ENCODE measurements at regions not wholly inside any gene's neighbourhood (a gene's known extent, or its start where the extent isn't known, plus 50 kb on each side); places are given as distances from the start of the nearest gene placed in this dataset.
A peak's percentile ranks its signal among the peaks of the same experiment; 100 is the strongest.
"Not testable (repeated sequence)": the region's sequence is repeated elsewhere in the genome, so short reads cannot be mapped to it uniquely, and the experiment has no call there.

DNA sequence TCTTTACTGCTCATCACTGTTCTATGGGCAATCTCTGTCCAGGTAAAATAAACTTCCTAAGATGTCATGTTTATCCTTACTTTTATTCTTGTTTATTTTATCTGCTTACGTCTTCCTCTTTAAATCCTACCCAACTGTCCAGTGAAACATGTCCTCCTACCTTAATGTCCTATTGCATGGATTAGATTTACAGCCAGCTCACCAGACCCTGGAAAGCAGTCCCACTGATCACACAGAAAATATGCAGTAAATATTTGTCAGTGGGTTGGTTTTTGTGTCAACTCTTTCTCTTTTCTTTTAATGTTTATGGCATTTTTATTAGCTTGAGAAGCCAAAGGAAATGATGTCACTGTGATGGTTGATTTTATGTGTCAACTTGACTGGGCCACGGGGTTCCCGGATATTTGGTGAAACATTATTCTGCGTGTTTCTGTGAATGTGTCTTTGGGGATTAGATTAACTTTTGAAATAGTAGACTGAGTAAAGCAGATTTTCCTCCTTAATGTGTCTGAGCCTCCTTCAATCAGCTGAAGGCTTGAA is 258.3 kb downstream of the SRGAP2C start:
- no peak overlapping the region for H3K27ac ChIP-seq (ENCODE audit: low read length)
- Mint-ChIP-seq H3K9me3 (peaks cover 0 to 20% (median 6%) of the 10 kb centered on the region in 3 donors), H3K4me1 (peaks cover 0 to 20% (median 8%) of the 10 kb centered on the region in 3 donors), H3K27me3 (no peaks in the 10 kb centered on the region), H3K27ac (no peak overlapping the region), H3K4me3 (no peak overlapping the region), H3K36me3 (no peaks in the 10 kb centered on the region)
- ChIA-PET CTCF (no interaction called here), POLR2A (no interaction called here)
- no peak overlapping the region for H3K4me3 ChIP-seq (ENCODE audit: control insufficient read depth in 1 of 2, extremely low read depth in 1 of 2, low read length in 1 of 2)
- H3K36me3 ChIP-seq (ENCODE audit: control insufficient read depth in 2 of 2, extremely low read depth in 1 of 2, insufficient read depth in 1 of 2, low read length in 1 of 2) = no peaks in the 10 kb centered on the region
- WGBS (ENCODE audit: insufficient coverage) = no CpG with 5 or more reads among the region's 4 CpGs
- no peak for DNase-seq
- H3K4me1 ChIP-seq (ENCODE audit: control insufficient read depth in 1 of 2, extremely low read depth in 1 of 2, insufficient read depth in 2 of 2, low read length in 2 of 2) = no peaks in the 10 kb centered on the region
- H3K27me3 ChIP-seq (replicated peaks in 1 of 2; ENCODE audit: control insufficient read depth in 2 of 2, extremely low read depth in 1 of 2, insufficient read depth in 2 of 2, low read length in 1 of 2) = no peaks in the 10 kb centered on the region
- H3K9me3 ChIP-seq = no peaks in the 10 kb centered on the region
- no peak for ATAC-seq (replicated peaks in 1 of 4)

DNA sequence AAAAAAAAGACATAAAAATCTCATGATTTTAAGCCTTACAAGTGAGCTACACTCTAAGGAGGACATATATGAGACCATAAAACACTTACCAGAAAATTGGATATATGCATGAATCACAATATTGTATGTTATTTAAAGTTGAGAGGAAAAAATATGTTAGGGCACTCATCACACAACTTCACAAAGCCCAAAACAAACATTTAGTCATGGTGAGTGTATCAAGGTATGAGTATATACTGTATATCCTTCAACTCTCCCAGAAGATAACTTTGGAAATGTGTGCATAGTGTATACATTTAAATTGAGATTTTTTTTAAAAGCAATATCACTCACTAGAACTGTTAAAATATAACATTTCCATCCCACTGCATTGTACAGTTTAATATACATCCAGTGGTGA is 259.3 kb downstream of the SRGAP2C start:
- ATAC-seq (replicated peaks in 1 of 4) (no peak), DNase-seq (no peak)
- ChIA-PET POLR2A (interaction anchor here (0.6 to 0.7 kb wide), 2 partner anchors 28 to 31 kb away, joined by 3 to 4 read pairs; no protein-coding TSS in a partner anchor), CTCF (no interaction called here)
- no peaks in the 10 kb centered on the region for H3K36me3 ChIP-seq (ENCODE audit: control insufficient read depth in 2 of 2, extremely low read depth in 1 of 2, insufficient read depth in 1 of 2, low read length in 1 of 2)
- H3K27me3 ChIP-seq (replicated peaks in 1 of 2; ENCODE audit: control insufficient read depth in 2 of 2, extremely low read depth in 1 of 2, insufficient read depth in 2 of 2, low read length in 1 of 2) = no peaks in the 10 kb centered on the region
- no peaks in the 10 kb centered on the region for H3K4me1 ChIP-seq (ENCODE audit: control insufficient read depth in 1 of 2, extremely low read depth in 1 of 2, insufficient read depth in 2 of 2, low read length in 2 of 2)
- Mint-ChIP-seq H3K27me3 (no peaks in the 10 kb centered on the region), H3K4me3 (no peak overlapping the region), H3K36me3 (no peaks in the 10 kb centered on the region), H3K4me1 (peaks cover 0 to 27% (median 8%) of the 10 kb centered on the region in 3 donors), H3K27ac (no peak overlapping the region), H3K9me3 (peaks cover 0 to 11% (median 6%) of the 10 kb centered on the region in 3 donors)
- H3K4me3 ChIP-seq (ENCODE audit: control insufficient read depth in 1 of 2, extremely low read depth in 1 of 2, low read length in 1 of 2) = no peak overlapping the region
- H3K27ac ChIP-seq (ENCODE audit: low read length) = no peak overlapping the region
- H3K9me3 ChIP-seq = no peaks in the 10 kb centered on the region

DNA sequence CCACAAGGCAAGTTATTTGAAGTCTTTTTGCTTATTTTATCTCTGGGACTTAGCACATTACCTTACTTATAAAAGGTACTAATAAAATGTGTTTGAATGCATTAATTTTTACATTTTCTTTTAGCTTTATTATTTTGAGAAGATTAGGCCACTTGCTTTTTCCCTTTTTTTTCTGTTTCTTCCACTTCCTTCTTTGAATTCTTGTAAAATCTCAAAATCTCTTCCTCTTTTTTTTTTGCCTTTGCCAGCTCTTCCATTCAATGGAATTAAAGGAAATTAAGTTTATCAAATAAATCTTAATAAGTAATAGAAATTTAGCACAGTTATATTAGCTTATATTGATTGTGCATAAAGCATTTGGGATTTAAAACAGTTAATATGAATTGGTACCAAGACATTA is 260.9 kb downstream of the SRGAP2C start:
- no peaks in the 10 kb centered on the region for H3K9me3 ChIP-seq
- no peaks in the 10 kb centered on the region for H3K36me3 ChIP-seq (ENCODE audit: control insufficient read depth in 2 of 2, extremely low read depth in 1 of 2, insufficient read depth in 1 of 2, low read length in 1 of 2)
- H3K9me3 Mint-ChIP-seq = peaks cover 0 to 5% (median 2%) of the 10 kb centered on the region in 3 donors
- no peak overlapping the region for H3K27ac Mint-ChIP-seq
- H3K36me3 Mint-ChIP-seq = no peaks in the 10 kb centered on the region
- ATAC-seq (replicated peaks in 1 of 4) = no peak
- H3K4me1 Mint-ChIP-seq = peaks cover 0 to 27% (median 8%) of the 10 kb centered on the region in 3 donors
- no peak overlapping the region for H3K27ac ChIP-seq (ENCODE audit: low read length)
- H3K4me3 ChIP-seq (ENCODE audit: control insufficient read depth in 1 of 2, extremely low read depth in 1 of 2, low read length in 1 of 2) = no peak overlapping the region
- POLR2A ChIA-PET = interaction anchor here in 1 of 2 donors (0.6 kb wide), 1 partner anchor 107 kb away, joined by 5 read pairs; no protein-coding TSS in a partner anchor
- no peaks in the 10 kb centered on the region for H3K4me1 ChIP-seq (ENCODE audit: control insufficient read depth in 1 of 2, extremely low read depth in 1 of 2, insufficient read depth in 2 of 2, low read length in 2 of 2)
- no peaks in the 10 kb centered on the region for H3K27me3 ChIP-seq (replicated peaks in 1 of 2; ENCODE audit: control insufficient read depth in 2 of 2, extremely low read depth in 1 of 2, insufficient read depth in 2 of 2, low read length in 1 of 2)
- H3K27me3 Mint-ChIP-seq = no peaks in the 10 kb centered on the region
- no peak overlapping the region for H3K4me3 Mint-ChIP-seq
- DNase-seq = no peak
- CTCF ChIA-PET = interaction anchor here in 1 of 2 donors (1.0 to 2.1 kb wide), 2 partner anchors 14 to 71 kb away, joined by 3 to 5 read pairs; no protein-coding TSS in a partner anchor

DNA sequence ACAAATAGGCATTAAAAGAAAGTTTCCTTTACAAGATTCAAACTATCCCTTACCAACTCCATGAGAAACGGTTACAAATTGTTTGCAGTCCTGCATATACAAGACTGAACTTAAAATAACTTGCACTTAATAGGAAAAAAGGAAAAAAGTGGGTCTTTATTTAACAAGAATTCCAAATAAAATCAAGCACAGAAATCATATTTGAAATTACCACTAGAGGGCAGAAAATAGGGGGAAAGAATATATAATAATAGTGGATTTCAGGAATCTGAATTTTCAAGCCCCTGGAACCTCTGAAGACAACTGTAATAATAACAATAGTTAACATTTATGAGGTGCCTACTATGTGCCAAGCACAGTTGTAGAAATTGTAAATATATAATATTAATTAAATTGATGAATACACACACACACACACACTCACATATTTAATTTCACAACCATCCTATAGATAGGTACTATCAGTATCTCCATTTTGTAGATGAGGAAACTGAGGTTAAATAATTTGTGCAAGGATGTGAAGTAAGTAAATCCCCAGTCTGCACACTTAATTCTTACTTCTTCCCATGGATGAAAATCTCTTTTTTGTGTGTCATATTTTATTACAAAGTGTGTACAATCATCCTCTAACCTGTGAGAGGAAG is 262.6 kb downstream of the SRGAP2C start:
- DNase-seq = peak in 1 of 35 experiments; percentile 7
- H3K9me3 ChIP-seq; H3K27ac ChIP-seq (ENCODE audit: low read length); H3K27ac Mint-ChIP-seq; H3K4me3 ChIP-seq (ENCODE audit: control insufficient read depth in 1 of 2, extremely low read depth in 1 of 2, low read length in 1 of 2); H3K9me3 Mint-ChIP-seq; H3K36me3 ChIP-seq (ENCODE audit: control insufficient read depth in 2 of 2, extremely low read depth in 1 of 2, insufficient read depth in 1 of 2, low read length in 1 of 2); POLR2A ChIA-PET; H3K4me1 ChIP-seq (ENCODE audit: control insufficient read depth in 1 of 2, extremely low read depth in 1 of 2, insufficient read depth in 2 of 2, low read length in 2 of 2); H3K27me3 ChIP-seq (replicated peaks in 1 of 2; ENCODE audit: control insufficient read depth in 2 of 2, extremely low read depth in 1 of 2, insufficient read depth in 2 of 2, low read length in 1 of 2); H3K4me3 Mint-ChIP-seq; ATAC-seq (replicated peaks in 1 of 4); H3K27me3 Mint-ChIP-seq; H3K36me3 Mint-ChIP-seq: not testable (repeated sequence)
- peaks cover 0 to 27% (median 8%) of the 10 kb centered on the region in 3 donors for H3K4me1 Mint-ChIP-seq
- CTCF ChIA-PET = interaction anchor here (1.3 to 2.1 kb wide), 2 partner anchors 13 to 69 kb away, joined by 3 to 5 read pairs; no protein-coding TSS in a partner anchor
- no CpG with 5 or more reads among the region's 1 CpG for WGBS (ENCODE audit: insufficient coverage)

DNA sequence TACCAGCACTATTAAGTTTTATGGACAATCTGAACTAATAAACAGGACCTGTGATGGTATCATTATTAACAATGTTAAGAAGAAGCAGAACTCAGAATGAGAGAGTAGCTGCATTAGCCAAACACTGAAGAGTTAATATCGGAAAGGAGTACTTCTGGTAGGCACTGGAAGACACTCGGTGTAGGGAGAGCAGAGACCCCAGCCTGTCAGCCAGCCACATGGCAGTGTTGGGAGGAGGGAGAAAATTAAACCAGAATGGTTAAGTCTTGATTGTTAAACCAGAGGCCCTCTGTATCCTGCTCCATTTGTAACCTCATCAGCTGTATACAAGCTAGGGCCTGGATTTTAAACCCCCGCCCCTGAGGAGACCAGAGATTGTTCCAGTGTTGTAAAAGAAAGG is 263.3 kb downstream of the SRGAP2C start:
- H3K4me3 ChIP-seq (ENCODE audit: control insufficient read depth in 1 of 2, extremely low read depth in 1 of 2, low read length in 1 of 2); POLR2A ChIA-PET; H3K36me3 ChIP-seq (ENCODE audit: control insufficient read depth in 2 of 2, extremely low read depth in 1 of 2, insufficient read depth in 1 of 2, low read length in 1 of 2); DNase-seq; H3K9me3 ChIP-seq; H3K4me1 ChIP-seq (ENCODE audit: control insufficient read depth in 1 of 2, extremely low read depth in 1 of 2, insufficient read depth in 2 of 2, low read length in 2 of 2); H3K36me3 Mint-ChIP-seq; H3K27ac Mint-ChIP-seq; H3K9me3 Mint-ChIP-seq; H3K27me3 ChIP-seq (replicated peaks in 1 of 2; ENCODE audit: control insufficient read depth in 2 of 2, extremely low read depth in 1 of 2, insufficient read depth in 2 of 2, low read length in 1 of 2); CTCF ChIA-PET; H3K27ac ChIP-seq (ENCODE audit: low read length); H3K4me3 Mint-ChIP-seq; ATAC-seq (replicated peaks in 1 of 4); H3K27me3 Mint-ChIP-seq: not testable (repeated sequence)
- H3K4me1 Mint-ChIP-seq = peaks cover 0 to 24% (median 7%) of the 10 kb centered on the region in 3 donors
- no CpG with 5 or more reads among the region's 3 CpGs for WGBS (ENCODE audit: insufficient coverage)

DNA sequence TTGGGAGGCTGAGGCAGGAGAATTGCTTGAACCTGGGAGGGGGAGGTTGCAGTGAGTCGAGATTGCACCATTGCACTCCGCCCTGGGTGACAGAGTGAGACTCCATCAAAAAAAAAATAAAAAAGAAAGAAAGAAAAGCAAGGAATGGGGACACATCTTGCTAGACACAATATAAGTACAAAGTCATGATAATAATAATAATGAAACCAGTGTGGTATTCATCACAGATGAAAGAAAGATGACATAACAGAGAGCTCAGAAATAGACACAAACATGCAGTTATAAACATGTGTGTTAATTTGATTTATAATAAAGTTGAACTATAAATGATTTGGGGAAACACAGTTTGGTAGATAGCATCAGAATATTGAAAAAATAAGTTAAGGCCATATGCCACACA is 264.1 kb downstream of the SRGAP2C start:
- Mint-ChIP-seq H3K4me3 (no peak overlapping the region), H3K27me3 (no peaks in the 10 kb centered on the region), H3K36me3 (no peaks in the 10 kb centered on the region), H3K27ac (no peak overlapping the region), H3K4me1 (peaks cover 0 to 20% (median 4%) of the 10 kb centered on the region in 3 donors), H3K9me3 (no peaks in the 10 kb centered on the region)
- ChIA-PET POLR2A (no interaction called here), CTCF (no interaction called here)
- no peaks in the 10 kb centered on the region for H3K4me1 ChIP-seq (ENCODE audit: control insufficient read depth in 1 of 2, extremely low read depth in 1 of 2, insufficient read depth in 2 of 2, low read length in 2 of 2)
- no peaks in the 10 kb centered on the region for H3K36me3 ChIP-seq (ENCODE audit: control insufficient read depth in 2 of 2, extremely low read depth in 1 of 2, insufficient read depth in 1 of 2, low read length in 1 of 2)
- H3K27me3 ChIP-seq (replicated peaks in 1 of 2; ENCODE audit: control insufficient read depth in 2 of 2, extremely low read depth in 1 of 2, insufficient read depth in 2 of 2, low read length in 1 of 2) = no peaks in the 10 kb centered on the region
- no peak for ATAC-seq (replicated peaks in 1 of 4)
- no CpG with 5 or more reads among the region's 2 CpGs for WGBS (ENCODE audit: insufficient coverage)
- H3K9me3 ChIP-seq = no peaks in the 10 kb centered on the region
- H3K27ac ChIP-seq (ENCODE audit: low read length) = no peak overlapping the region
- H3K4me3 ChIP-seq (ENCODE audit: control insufficient read depth in 1 of 2, extremely low read depth in 1 of 2, low read length in 1 of 2) = no peak overlapping the region
- no peak for DNase-seq

All from T-cell (primary cell).